Occipital lobe (tissue), 1 donor: ENCODE measurements at regions not wholly inside any gene's neighbourhood (a gene's known extent, or its start where the extent isn't known, plus 50 kb on each side); places are given as distances from the start of the nearest gene placed in this dataset.
"Not testable (repeated sequence)": the region's sequence is repeated elsewhere in the genome, so short reads cannot be mapped to it uniquely, and the experiment has no call there.

ENCODE experiments used
- DNase-seq: peaks from one replicate; lab custom pipeline; 2025; lab: John Stamatoyannopoulos, UW

DNA sequence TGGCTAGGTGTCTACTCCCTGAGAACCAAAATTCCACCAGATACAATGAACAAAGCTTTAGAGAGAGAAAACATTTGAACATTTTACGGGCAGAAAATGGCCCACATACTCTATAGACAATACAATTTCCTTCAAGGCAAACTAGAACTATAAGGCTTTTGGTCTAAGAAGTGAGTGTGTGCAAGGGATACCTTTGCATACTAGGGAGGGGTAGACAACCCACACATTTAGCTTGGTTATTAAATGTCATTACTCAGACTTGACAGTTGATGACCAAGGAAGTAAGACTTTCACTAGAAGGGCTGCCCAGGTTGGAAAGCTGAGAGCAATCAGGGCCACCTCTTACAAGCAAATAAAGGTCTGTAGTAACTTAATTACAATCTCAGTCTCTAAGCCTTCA, 64.0 kb upstream of the PLEKHM1 start:
- DNase-seq = not testable (repeated sequence)

DNA sequence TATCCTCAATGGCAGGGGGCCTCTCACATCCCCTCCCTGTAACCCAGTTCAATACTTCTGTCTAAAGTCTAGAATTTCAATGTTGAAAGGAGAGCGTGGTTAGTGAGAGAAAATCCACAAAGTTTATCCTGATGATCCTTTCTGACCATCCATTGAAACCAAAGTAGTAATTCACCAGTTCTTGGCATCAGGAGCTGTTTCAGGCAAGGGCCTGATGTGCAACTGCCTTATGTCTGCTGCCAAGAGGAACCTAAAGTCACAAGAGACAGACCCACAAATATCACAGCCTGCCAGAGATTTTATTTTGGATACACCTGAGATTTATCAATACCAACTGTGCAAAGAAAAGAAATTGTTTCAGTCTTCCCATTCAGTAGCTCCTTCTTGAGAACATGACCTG, 68.3 kb upstream of the PLEKHM1 start:
- not testable (repeated sequence) for DNase-seq

DNA sequence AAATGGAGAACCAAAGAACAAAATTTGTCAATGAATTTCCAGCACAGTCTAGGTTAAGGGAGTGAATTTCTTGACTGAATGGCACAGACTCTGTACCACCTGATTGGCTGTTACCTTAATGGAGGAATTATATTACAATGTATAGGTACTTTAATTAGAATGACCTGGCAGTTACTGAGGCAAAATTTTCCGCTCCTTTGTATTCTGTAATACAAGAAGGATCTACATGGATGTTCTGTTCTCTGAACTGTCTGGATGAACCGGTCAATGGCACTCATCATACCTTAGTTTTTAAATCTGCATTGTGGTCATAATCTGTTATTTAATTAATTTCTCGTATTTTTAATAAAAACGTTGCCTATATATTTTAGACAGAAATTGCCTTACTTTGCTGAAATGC, 72.3 kb upstream of the PLEKHM1 start:
- DNase-seq = not testable (repeated sequence)

DNA sequence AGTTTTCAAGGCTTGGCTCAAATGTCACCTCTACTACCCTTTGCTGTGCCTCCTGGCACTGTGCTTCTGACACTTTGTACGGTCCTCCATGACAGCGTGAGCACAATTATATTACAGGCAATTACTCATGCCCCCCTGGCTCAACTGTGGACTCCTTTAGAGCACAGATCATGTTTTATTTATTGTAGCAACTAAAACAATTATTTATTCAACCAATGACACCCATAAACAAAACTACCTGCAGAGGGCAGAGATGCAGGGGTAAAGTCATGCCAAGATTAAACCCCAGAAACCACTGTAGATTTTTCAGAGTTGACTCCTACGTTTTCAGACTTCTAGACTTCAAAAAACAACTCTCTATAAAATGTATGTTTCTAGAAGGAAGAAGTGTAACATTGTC, 72.8 kb upstream of the PLEKHM1 start:
- not testable (repeated sequence) for DNase-seq

DNA sequence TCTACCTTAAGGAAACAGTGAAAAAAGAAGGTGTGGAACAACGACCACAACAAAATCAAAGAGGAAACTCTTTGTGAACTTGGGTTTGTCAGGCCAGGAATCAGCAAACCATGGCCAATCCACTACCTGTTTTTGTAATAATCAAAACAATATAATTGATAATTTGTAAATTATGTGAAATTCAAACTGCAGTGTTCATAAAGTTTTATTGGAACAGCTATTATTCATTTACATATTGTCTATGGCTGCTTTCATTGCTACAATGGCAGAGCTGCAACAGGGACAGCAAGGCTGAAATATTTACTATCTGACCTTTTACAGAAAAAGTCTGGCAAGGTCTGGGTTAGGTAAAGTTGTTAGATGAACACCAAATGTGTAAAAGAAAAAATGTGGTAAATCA, 77.8 kb upstream of the PLEKHM1 start:
- not testable (repeated sequence) for DNase-seq

DNA sequence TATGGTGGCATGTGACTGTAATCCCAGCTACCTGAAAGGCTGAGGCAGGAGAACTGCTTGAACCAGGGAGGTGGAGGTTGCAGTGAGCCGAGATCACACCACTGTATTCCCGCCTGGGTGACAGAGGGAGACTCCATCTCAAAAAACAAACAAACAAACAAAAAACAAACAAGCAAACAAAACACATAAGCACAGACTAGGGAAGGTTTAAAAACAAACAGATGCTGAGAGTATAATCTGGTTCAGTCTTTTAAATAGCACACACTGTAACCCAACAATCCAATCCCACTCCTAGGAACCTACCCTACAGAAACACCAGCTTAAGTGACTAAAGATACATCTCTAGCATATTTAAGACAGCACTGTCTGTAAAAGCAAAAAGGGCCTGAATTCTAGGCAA, 82.8 kb upstream of the PLEKHM1 start:
- DNase-seq = not testable (repeated sequence)

DNA sequence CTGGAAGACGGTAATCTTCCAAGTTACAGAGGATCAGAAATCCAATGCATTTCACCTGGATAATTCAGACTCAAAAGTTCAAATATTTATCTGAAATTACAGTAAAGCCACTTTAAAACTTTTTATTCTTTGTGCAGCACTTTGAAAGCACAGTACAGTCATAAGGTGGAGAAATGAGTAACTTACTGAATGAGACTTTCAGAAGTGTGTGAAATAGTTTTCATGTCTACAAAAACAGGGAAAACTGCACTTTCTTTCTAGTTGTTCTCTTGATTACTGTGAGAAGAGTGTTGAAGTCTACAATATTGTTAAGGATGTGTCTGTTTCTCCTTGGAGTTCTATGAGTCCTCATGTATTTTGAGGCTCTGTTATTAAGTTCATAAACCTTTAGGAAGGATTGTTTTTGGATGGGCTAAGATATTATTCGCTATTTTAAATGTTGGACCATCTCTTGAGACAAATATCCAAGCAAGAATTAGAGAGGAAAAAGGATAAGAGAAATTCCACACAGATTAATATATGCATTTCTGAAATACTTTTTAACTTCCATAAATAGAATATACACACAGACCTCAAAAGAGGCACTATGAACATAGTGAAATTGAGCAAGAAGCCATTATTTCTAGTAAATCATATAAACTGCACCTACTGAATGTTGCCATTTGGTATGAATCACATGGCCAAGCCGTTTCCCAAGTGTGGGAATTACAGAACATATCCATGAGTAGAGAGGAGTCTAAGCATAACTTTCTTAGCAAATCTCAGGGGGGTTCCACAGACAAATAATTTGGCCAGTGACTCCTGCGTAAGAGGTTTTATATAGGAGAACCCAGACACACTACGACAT, 83.6 kb upstream of the PLEKHM1 start:
- DNase-seq = no peak

DNA sequence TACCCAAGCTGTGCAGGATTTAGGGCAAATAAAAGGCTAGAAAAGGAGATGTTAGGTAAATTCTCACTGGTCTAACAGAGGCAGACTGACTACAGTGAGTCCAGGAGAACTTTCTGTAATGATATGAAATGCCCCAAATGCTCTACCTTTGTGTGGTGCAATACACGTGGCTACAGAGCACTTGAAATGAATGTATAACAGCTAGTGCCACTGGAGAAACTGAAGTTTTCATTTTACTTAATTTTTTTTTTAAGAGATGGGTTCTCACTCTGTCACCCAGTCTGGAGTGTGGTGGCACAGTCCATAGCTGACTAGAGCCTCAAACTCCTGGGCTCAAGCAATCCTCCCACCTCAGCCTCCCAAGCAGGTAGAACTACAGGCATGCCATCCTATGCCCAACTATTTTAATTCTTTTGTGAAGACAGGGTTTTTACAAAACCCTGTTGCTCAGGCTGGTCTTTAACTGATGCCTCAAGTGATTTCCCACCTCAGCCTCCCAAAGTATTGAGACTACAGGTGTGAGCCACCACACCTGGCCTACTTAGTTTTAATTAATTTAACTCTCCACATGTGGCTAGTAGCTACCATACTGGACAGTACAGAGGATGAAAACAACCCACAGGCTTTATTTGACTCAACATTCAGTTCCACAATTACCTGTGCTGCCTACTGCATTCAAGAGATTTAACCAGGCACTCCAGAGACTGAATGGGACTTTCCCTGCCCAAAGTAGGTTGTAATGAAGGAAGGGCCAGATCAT, 84.8 kb upstream of the PLEKHM1 start:
- DNase-seq = no peak

DNA sequence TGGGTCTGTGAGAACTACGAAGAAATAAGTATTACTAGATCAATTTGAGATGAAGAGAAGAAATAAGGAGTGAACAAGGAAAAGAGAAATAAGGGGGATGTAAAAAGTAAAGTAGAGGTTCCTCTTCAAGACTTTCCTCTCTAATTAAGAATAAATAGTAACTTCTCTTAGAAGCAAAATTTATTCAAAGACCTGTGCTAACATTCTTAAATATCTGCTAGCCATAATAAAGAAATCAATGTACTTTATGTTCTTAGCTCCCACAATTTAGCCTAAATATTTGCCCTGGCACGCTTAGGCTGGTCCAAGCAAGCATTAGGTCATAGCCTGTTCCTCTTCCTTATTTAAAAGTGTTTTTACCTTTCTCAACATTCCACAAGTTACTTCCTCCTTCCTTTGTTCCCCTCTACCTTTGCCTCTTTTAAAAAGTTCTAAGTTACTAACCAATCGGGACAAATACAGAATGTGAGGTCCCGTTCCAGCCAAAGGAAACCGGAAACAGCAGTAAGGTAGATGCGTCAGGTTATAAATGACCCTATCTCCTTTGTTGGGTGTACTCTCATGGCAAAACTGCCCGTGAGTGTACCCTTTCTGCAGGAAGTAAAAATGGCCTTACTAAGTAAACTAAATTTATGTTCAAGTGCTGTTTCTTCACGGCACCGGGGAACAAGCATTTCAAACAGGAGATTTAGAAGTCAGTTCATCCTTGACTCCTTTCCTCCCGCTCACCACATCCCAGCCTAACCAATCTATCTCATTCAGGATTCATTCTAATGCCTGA, 86.2 kb upstream of the PLEKHM1 start:
- not testable (repeated sequence) for DNase-seq

DNA sequence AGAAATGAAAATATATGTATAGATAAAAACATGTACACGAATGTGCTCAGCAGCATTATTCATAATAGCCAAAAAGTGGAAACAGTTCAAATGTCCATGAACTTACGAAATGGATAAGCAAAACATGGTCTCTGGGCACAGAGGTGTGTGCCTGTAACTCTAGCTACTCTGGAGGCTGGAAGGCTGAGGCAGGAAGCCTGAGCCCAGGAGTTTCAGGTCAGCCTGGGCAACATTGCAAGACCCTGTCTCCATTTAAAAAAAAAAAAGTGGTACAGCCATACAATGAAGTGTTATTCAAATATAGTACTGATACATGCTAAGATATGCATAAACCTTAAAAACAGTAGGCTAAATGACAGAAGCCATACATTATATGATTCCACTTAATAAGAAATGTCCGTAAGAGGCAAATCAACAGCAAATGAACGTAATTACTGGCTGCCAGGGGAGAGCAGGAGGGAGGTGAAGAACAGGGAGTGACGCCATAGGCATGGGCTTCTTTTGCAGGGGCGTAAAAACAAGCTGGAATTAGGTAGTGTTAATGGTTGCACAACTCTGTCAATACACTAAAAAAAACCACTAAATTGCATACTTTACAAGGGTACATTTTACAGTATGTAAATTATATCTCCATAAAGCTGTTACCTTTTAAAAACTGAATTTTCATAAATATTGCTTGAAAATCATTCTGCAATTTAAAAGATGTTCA, 87.2 kb upstream of the PLEKHM1 start:
- DNase-seq = no peak

DNA sequence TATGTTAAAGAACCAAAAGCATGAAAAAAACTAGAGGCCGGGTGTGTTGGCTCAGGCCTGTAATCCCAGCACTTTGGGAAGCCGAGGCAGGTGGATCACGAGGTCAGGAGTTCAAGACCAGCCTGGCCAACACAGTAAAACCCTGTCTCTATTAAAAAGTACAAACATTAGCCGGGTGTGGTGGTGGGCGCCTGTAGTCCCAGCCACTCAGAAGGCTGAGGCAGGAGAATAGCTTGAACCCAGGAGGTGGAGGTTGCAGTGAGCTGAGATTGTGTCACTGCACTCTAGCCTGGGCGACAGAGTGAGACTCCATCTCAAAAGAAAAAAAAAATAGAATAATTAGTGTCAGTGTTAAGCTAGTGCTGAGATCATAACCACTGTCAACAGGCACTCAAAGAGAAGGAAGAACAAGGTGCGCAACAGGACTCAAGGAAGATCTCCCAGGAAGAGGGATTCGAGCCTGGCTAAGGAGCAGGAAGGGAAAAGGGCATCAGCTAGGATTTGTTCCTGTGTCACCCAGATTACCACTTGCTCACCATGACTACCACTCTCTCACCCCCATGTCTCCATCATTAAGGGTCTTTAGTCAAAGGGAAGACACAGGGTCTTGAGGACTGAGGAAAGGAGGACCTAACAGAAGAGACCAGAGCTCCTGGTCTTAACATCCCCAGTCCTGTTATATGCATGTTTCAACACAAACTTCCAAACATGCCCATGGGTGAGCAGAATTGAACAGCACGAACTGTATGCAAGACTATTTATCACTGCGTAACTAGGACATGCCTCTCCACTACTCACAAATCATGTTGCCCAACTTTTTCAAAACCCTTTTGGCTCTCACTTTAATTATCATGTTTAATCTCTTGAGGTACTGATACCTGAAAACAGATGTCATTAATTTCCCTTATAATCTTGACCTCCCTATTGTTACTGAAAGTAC, 88.3 kb upstream of the PLEKHM1 start:
- no peak for DNase-seq

DNA sequence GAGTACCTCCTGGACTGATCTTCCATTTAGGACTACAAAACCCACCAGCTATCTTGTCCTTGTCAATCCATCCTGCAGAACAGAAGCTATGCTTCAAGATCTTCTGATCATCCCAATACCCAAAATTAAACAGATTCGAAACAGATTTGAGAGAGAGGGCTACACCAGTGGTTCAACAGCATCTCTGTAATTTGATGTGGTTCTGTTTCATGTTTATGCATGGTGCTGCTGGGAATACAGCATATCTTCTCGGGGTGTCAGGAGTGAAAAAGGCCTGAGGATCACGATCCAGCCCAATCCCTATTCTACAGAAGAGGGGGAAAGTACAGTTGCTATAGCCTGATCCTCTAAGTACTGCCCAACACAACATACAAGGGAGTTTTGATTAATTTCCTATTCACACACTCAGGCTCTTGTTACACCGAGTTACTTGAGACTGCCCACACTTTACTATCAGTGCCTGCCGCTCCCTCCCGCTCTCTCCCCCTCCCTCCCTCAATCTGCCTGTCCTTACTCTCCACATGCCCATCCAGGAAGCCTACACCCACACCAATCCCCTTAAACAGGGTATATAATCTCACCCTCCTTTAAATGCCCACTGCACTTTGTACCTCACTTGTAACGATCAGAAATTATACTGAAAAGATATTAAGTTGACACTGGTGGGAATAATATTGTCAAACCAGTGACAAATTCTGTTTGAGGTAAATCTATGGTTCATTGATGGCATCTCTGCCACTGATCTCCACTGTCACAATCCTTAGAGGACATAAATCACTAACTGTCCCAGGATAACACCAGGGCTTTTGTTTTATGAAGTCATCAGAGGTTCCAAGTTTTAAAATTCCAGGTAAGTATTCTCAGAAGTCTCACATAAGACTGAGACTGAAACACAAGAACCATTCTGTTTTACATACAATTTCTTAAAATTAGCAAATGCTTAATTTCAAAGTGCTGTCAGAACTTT, 89.3 kb upstream of the PLEKHM1 start:
- DNase-seq = no peak

DNA sequence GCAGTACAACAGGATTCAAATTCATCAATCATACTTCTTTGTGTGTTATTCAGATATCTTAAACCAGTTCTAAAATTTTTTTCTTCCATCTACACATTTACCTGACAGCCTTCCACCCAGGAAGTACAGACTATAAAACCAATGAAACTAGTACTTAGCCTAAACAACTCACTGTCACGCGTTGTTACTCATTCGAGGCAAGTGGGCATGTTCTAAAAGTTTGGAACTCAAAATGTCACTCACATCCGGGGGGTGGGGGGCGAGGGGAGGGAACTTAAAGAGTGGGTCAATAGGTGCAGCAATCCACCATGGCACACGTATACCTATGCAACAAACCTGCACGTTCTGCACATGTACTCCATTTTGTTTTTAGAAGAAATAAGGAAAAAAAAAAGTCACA, 90.4 kb upstream of the PLEKHM1 start:
- DNase-seq = no peak

DNA sequence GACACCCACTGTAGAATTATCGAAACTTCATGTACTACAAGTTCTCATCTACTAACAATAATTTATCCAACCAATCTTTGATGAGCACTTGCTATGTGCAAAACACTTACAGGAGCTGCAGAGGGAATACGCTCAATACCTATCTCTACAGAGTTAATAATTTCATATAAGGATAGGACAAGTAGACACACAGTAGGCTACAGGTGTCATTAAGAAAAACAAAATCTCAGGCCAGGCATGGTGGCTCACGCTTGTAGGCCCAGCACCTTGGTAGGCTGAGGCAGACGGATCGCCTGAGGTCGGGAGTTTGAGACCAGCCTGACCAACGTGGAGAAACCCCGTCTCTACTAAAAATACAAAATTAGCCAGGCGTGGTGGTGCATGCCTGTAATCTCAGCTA, 91.3 kb upstream of the PLEKHM1 start:
- DNase-seq = no peak

DNA sequence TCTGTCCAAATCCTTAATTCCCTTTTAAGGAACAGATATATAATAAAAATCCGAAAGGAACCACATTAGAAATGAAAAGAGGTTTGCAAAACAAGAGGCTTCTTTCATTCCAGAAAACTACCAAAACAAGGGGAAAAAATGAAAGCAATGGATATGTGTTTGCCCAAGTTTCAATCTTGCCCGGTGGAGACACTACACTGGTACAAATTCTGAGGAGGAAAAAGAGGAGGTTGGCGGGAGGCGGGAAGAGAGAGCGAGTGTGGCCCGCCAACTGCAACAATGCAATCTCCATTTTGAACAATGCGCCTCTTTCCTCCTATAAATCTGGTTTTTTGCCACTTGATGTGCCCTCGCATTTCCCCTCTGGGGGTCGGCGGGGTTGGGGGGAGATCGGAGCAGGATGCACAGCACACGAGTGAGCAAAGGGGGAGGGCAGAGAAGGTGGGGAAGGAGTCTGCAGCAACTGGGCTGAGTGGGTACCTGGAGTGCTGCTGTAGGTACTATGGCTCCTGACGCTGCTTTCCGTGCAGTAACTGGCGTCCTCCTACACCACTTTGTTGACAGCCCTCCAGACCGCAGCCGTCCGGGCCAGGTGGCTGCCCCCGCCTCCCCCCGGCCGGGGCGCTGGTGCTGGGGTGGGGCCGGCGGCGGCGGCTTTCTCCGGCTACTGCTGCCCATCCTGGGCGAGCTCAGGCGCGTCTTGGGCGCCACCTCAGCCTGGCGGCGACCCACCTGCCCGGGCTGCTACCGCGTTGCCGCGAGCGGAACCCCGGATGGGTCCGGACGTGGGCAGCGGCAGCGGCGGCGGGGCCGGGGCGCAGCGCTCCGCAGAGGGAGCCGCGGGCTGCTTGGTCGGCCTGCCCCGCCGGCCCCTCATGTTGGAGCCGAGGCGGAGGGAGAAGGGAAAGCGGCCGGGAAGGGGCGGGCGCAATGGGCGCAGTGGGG, 93.8 kb upstream of the PLEKHM1 start:
- no peak for DNase-seq

DNA sequence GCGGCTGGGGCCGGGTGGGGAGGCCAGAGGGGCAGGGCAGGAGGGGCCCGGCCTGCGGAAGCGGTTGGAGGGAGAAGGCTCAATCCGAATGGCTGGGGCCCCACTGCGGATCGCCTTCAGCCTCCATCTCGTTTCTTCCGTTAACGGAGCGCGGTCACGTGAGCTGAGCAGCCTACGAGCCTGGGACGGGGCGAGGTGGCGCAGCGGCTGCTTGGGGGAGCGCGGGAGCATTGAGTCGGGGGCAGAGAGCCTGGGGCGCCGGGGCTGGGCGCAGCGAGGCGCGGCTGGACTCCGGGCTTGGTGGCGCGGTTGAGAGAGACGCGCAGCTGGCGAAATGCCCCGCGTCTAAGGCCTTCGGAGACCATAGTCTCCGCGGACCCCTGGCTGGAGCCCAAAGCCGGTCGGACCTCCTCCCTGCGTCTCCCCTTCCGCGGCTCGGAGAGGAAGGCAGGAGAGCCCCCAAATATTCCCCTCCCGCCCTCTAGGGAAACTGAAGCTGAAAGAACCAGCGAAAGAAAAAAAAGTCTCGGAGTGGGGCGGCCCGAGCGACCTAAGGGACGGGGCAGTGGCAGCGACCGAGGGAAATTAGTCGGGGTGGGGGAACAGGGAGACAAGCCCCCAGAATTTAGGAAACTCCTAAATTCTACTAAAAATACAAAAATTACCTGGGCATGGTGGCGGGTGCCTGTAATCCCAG, 94.7 kb upstream of the PLEKHM1 start:
- not testable (repeated sequence) for DNase-seq
